Left ventricle myocardium inferior (tissue), 1 donor: ENCODE measurements at regions not wholly inside any gene's neighbourhood (a gene's known extent, or its start where the extent isn't known, plus 50 kb on each side); places are given as distances from the start of the nearest gene placed in this dataset.

ENCODE experiments used
- DNase-seq: peaks from one replicate; pipeline ENCODE4 v3.0.0-alpha.2; 2020
- H3K27ac ChIP-seq: fragments of 200-600 bp; replicated peaks from 2 replicates; pipeline ENCODE4 v1.8.0; 2021
- H3K27me3 ChIP-seq: fragments of 200-600 bp; 2 replicates; pipeline ENCODE4 v1.8.0; 2021; ENCODE audit warnings: low read depth
- H3K36me3 ChIP-seq: fragments of 200-600 bp; 2 replicates; pipeline ENCODE4 v1.8.0; 2021
- H3K4me1 ChIP-seq: fragments of 200-600 bp; 2 replicates; pipeline ENCODE4 v1.8.0; 2021
- H3K4me3 ChIP-seq: fragments of 200-600 bp; 2 replicates; pipeline ENCODE4 v1.8.0; 2021; ENCODE audit warnings: mild to moderate bottlenecking, moderate library complexity
- H3K9me3 ChIP-seq: fragments of 200-600 bp; replicated peaks from 2 replicates; pipeline ENCODE4 v1.8.0; 2021
- CTCF ChIP-seq: fragments of 200-600 bp; IDR thresholded peaks from 2 replicates; pipeline ENCODE4 v1.8.0; 2021; ENCODE audit warnings: antibody characterized with exemption, mild to moderate bottlenecking, borderline replicate concordance
- intact Hi-C: fragments of 100-400 bp; cut with micrococcal nuclease; formaldehyde crosslinking; loops from one replicate; pipeline ENCODE4 v1.11.0; 2022
- donor health status: DM: no; HTN: yes; CAD: no; lungs with severe emphysema.

DNA sequence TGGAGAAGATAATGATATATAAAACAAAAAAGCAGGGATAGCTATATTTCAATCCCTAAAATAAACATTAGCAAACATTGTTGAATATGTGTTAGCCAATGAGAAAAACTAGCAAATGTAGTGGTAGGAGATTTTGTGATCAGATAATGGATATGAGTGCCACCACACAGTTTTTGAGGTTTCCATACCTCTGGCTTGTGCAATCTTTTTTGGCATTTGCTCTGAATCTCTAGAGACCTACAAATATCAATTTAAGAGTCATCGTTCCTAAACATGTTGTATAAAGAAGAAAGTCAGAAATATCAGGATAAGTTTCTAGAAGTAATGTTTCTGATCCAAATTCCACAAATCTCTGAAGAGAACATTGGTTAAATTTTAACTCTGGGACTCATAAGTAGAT is 308.7 kb downstream of the PDGFC start:
- Histone ChIP-seq H3K36me3 (no peaks in the 10 kb centered on the region), H3K4me1 (no peaks in the 10 kb centered on the region), H3K4me3 (no peak overlapping the region), H3K9me3 (no peaks in the 10 kb centered on the region), H3K27ac (no peak overlapping the region), H3K27me3 (no peaks in the 10 kb centered on the region)
- DNase-seq = no peak
- TF ChIP-seq CTCF = no peak
- intact Hi-C loops = no loop called here

- Histone ChIP-seq H3K36me3 (no peaks in the 10 kb centered on the region), H3K27me3 (no peaks in the 10 kb centered on the region), H3K4me3 (no peak overlapping the region), H3K4me1 (no peaks in the 10 kb centered on the region), H3K27ac (no peak overlapping the region), H3K9me3 (no peaks in the 10 kb centered on the region)
- no peak for TF ChIP-seq CTCF
- intact Hi-C loops = no loop called here
- DNase-seq = no peak
Measured at GRCh38 chr4:156661555-156661954, 310.0 kb downstream of the PDGFC start.

DNA sequence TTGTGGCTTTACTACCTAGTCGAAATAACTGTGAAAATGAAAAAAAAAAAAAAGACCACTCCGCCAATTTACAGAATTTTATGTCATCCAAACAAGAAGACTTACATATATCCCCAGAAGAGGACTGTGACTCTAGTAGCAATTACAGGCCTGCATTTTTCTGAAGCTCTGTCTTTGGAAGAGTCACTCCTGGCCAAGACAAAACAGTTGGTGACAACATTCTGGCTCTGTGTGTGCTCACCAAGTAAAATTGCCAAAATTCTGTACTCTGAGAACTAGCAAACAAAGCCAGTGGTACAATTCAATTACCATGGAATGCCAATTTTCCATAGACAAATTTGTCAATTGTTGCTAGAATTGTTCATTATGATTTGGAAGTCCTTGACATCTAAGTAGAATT is 311.1 kb downstream of the PDGFC start:
- TF ChIP-seq CTCF = no peak
- Histone ChIP-seq H3K9me3 (no peaks in the 10 kb centered on the region), H3K4me3 (no peak overlapping the region), H3K27ac (no peak overlapping the region), H3K36me3 (no peaks in the 10 kb centered on the region), H3K4me1 (no peaks in the 10 kb centered on the region), H3K27me3 (no peaks in the 10 kb centered on the region)
- intact Hi-C loops = no loop called here
- DNase-seq = no peak

- H3K9me3 ChIP-seq = no peaks in the 10 kb centered on the region
- H3K4me1 ChIP-seq = no peaks in the 10 kb centered on the region
- TF ChIP-seq CTCF = no peak
- no peak overlapping the region for H3K4me3 ChIP-seq
- H3K36me3 ChIP-seq = no peaks in the 10 kb centered on the region
- no peak for DNase-seq
- H3K27ac ChIP-seq = no peak overlapping the region
- H3K27me3 ChIP-seq = no peaks in the 10 kb centered on the region
- intact Hi-C loops = no loop called here
Measured at GRCh38 chr4:156659983-156660382, 311.6 kb downstream of the PDGFC start.

GRCh38 chr4:156659570-156659969 is 312.0 kb downstream of the PDGFC start:
- DNase-seq = no peak
- peaks cover under 1% of the 10 kb centered on the region for H3K9me3 ChIP-seq
- no peaks in the 10 kb centered on the region for H3K4me1 ChIP-seq
- intact Hi-C loops = no loop called here
- H3K36me3 ChIP-seq = no peaks in the 10 kb centered on the region
- H3K4me3 ChIP-seq = no peak overlapping the region
- no peak overlapping the region for H3K27ac ChIP-seq
- H3K27me3 ChIP-seq = no peaks in the 10 kb centered on the region
- no peak for TF ChIP-seq CTCF

- intact Hi-C loops = no loop called here
- H3K4me3 ChIP-seq = no peak overlapping the region
- H3K4me1 ChIP-seq = no peaks in the 10 kb centered on the region
- no peaks in the 10 kb centered on the region for H3K27me3 ChIP-seq
- H3K27ac ChIP-seq = no peak overlapping the region
- H3K9me3 ChIP-seq = peaks cover 7% of the 10 kb centered on the region
- H3K36me3 ChIP-seq = no peaks in the 10 kb centered on the region
- TF ChIP-seq CTCF = no peak
- no peak for DNase-seq
Measured at GRCh38 chr4:156656896-156657295, 314.7 kb downstream of the PDGFC start.
